Astrocyte of the cerebellum (primary cell): ENCODE measurements at regions not wholly inside any gene's neighbourhood (a gene's known extent, or its start where the extent isn't known, plus 50 kb on each side); places are given as distances from the start of the nearest gene placed in this dataset.
"Not testable (repeated sequence)": the region's sequence is repeated elsewhere in the genome, so short reads cannot be mapped to it uniquely, and the experiment has no call there.

Experiments
- DNase-seq: peaks from one replicate; pipeline ENCODE4 v3.0.0-alpha.2; 2011; ENCODE audit warnings: low read depth
- H3K4me3 ChIP-seq: 2 replicates; pipeline ENCODE4 v1.5.1; 2011; ENCODE audit warnings: mild to moderate bottlenecking, low read depth, low read length, moderate library complexity
- CTCF ChIP-seq: IDR thresholded peaks from 2 replicates; pipeline ENCODE4 v1.5.1; 2012; ENCODE audit warnings: low read length, low read depth, moderate library complexity, mild to moderate bottlenecking; ENCODE audit errors: missing control alignments
- in situ Hi-C: cut with HindIII; loops from 2 replicates; pipeline ENCODE4 v1.10.0; 2017; ENCODE audit warnings: low sequenced_read_pairs

GRCh38 chr15:25247407-25248038, 191.3 kb downstream of the UBE3A start:
- in situ Hi-C loops, result no loop called here
- DNase-seq, result no peak
- no peak overlapping the region for H3K4me3 ChIP-seq
- TF ChIP-seq CTCF, result no peak

GRCh38 chr15:25248087-25248486, 190.7 kb downstream of the UBE3A start:
- H3K4me3 ChIP-seq, DNase-seq, in situ Hi-C loops: not testable (repeated sequence)

- H3K4me3 ChIP-seq, result no peak overlapping the region
- no peak for TF ChIP-seq CTCF
- in situ Hi-C loops, result no loop called here
- DNase-seq, result no peak
Observed at GRCh38 chr15:25248583-25249235, 190.1 kb downstream of the UBE3A start.

- in situ Hi-C loops, result no loop called here
- no peak for DNase-seq
- TF ChIP-seq CTCF, result no peak
- H3K4me3 ChIP-seq, result no peak overlapping the region
Observed at GRCh38 chr15:25249236-25250010, 189.4 kb downstream of the UBE3A start.

- no peak for TF ChIP-seq CTCF
- in situ Hi-C loops, result no loop called here
- H3K4me3 ChIP-seq, result no peak overlapping the region
- DNase-seq, result no peak
Observed at GRCh38 chr15:25250011-25250596, 188.7 kb downstream of the UBE3A start.

- TF ChIP-seq CTCF, result no peak
- no peak overlapping the region for H3K4me3 ChIP-seq
- no peak for DNase-seq
- in situ Hi-C loops, result no loop called here
Observed at GRCh38 chr15:25250906-25251622, 187.8 kb downstream of the UBE3A start.
